GM06990 (cell line): ENCODE measurements at regions not wholly inside any gene's neighbourhood (a gene's known extent, or its start where the extent isn't known, plus 50 kb on each side); places are given as distances from the start of the nearest gene placed in this dataset.

Experiments
- DNase-seq: peaks from one replicate; pipeline ENCODE4 v3.0.0-alpha.2; 2011; ENCODE audit not compliant: insufficient read length; ENCODE audit errors: extremely low read depth
- H3K27me3 ChIP-seq: replicated peaks from 2 replicates; pipeline ENCODE4 v1.6.0; 2011; ENCODE audit warnings: low read length; ENCODE audit not compliant: control insufficient read depth, insufficient read depth
- H3K36me3 ChIP-seq: 2 replicates; pipeline ENCODE4 v1.5.1; 2011; ENCODE audit warnings: low read length; ENCODE audit not compliant: control insufficient read depth, insufficient read depth
- H3K4me3 ChIP-seq: replicated peaks from 2 replicates; pipeline ENCODE4 v1.5.1; 2011; ENCODE audit warnings: low read depth, mild to moderate bottlenecking, control low read depth, low read length
- CTCF ChIP-seq: IDR thresholded peaks from 2 replicates; pipeline ENCODE4 v1.5.1; 2011; ENCODE audit warnings: low read length, control low read depth, mild to moderate bottlenecking, inconsistent platforms; ENCODE audit not compliant: insufficient read depth, poor library complexity, severe bottlenecking

GRCh38 chr4:36719425-36719824 is 438.0 kb downstream of the DTHD1 start:
- TF ChIP-seq CTCF = no peak
- no peak overlapping the region for H3K4me3 ChIP-seq
- no peak for DNase-seq
- H3K27me3 ChIP-seq = no peaks in the 10 kb centered on the region
- no peaks in the 10 kb centered on the region for H3K36me3 ChIP-seq

GRCh38 chr4:36722986-36723385 is 441.6 kb downstream of the DTHD1 start:
- Histone ChIP-seq H3K36me3 (no peaks in the 10 kb centered on the region), H3K27me3 (no peaks in the 10 kb centered on the region), H3K4me3 (no peak overlapping the region)
- TF ChIP-seq CTCF = no peak
- DNase-seq = no peak

- H3K36me3 ChIP-seq = no peaks in the 10 kb centered on the region
- no peak overlapping the region for H3K4me3 ChIP-seq
- DNase-seq = no peak
- H3K27me3 ChIP-seq = no peaks in the 10 kb centered on the region
- no peak for TF ChIP-seq CTCF
Observed at GRCh38 chr4:36734334-36734733, 452.9 kb downstream of the DTHD1 start.

- no peak for TF ChIP-seq CTCF
- no peak for DNase-seq
Observed at GRCh38 chr4:36737691-36738090, 456.3 kb downstream of the DTHD1 start.

GRCh38 chr4:36740796-36741310 is 459.4 kb downstream of the DTHD1 start:
- Histone ChIP-seq H3K4me3 (no peak overlapping the region), H3K36me3 (no peaks in the 10 kb centered on the region), H3K27me3 (no peaks in the 10 kb centered on the region)
- TF ChIP-seq CTCF = no peak
- DNase-seq = no peak

More at GRCh38 chr4:36737691-36738090, 456.3 kb downstream of the DTHD1 start:
- Histone ChIP-seq H3K4me3 (no peak overlapping the region), H3K27me3 (no peaks in the 10 kb centered on the region), H3K36me3 (no peaks in the 10 kb centered on the region)
